HG02623 (cell line): ENCODE measurements at regions not wholly inside any gene's neighbourhood (a gene's known extent, or its start where the extent isn't known, plus 50 kb on each side); places are given as distances from the start of the nearest gene placed in this dataset.

Experiments used
- ATAC-seq: cut with Tn5 transposase; IDR thresholded peaks from one replicate; pipeline ENCODE4 v1.9.1; 2021; ENCODE audit warnings: moderate library complexity; ENCODE audit not compliant: unreplicated experiment

GRCh38 chr9:108093773-108094675 is 604.5 kb upstream of the KLF4 start:
- ATAC-seq = no peak

- ATAC-seq = no peak
These were observed 599.3 kb upstream of the KLF4 start for GRCh38 chr9:108088916-108089315.

GRCh38 chr9:108087781-108088180 is 598.2 kb upstream of the KLF4 start:
- ATAC-seq = no peak

GRCh38 chr9:108086624-108087023 is 597.1 kb upstream of the KLF4 start:
- ATAC-seq = no peak

GRCh38 chr9:108085294-108085693 is 595.7 kb upstream of the KLF4 start:
- no peak for ATAC-seq

GRCh38 chr9:108083796-108084352 is 594.3 kb upstream of the KLF4 start:
- ATAC-seq = no peak

GRCh38 chr9:108083160-108083750 is 593.7 kb upstream of the KLF4 start:
- ATAC-seq = no peak

GRCh38 chr9:108081112-108081511 is 591.5 kb upstream of the KLF4 start:
- no peak for ATAC-seq

- no peak for ATAC-seq
These were observed 590.7 kb upstream of the KLF4 start for GRCh38 chr9:108080285-108080684.

GRCh38 chr9:108078811-108079210 is 589.2 kb upstream of the KLF4 start:
- ATAC-seq = no peak

- no peak for ATAC-seq
These were observed 588.8 kb upstream of the KLF4 start for GRCh38 chr9:108078375-108078774.

GRCh38 chr9:108077556-108077955 is 588.0 kb upstream of the KLF4 start:
- no peak for ATAC-seq

- ATAC-seq = no peak
These were observed 585.3 kb upstream of the KLF4 start for GRCh38 chr9:108074900-108075299.

GRCh38 chr9:108073823-108074222 is 584.3 kb upstream of the KLF4 start:
- no peak for ATAC-seq

GRCh38 chr9:108072740-108073139 is 583.2 kb upstream of the KLF4 start:
- ATAC-seq = no peak

- no peak for ATAC-seq
These were observed 581.3 kb upstream of the KLF4 start for GRCh38 chr9:108070861-108071260.

GRCh38 chr9:108069991-108070390 is 580.4 kb upstream of the KLF4 start:
- ATAC-seq = no peak

GRCh38 chr9:108062680-108063079 is 573.1 kb upstream of the KLF4 start:
- ATAC-seq = no peak

- ATAC-seq = no peak
These were observed 570.6 kb upstream of the KLF4 start for GRCh38 chr9:108060175-108060574.

GRCh38 chr9:108058135-108058814 is 568.7 kb upstream of the KLF4 start:
- ATAC-seq = no peak

- no peak for ATAC-seq
These were observed 568.0 kb upstream of the KLF4 start for GRCh38 chr9:108057421-108058134.
